ENCODE measurements at regions not wholly inside any gene's neighbourhood (a gene's known extent, or its start where the extent isn't known, plus 50 kb on each side); places are given as distances from the start of the nearest gene placed in this dataset.

DNA sequence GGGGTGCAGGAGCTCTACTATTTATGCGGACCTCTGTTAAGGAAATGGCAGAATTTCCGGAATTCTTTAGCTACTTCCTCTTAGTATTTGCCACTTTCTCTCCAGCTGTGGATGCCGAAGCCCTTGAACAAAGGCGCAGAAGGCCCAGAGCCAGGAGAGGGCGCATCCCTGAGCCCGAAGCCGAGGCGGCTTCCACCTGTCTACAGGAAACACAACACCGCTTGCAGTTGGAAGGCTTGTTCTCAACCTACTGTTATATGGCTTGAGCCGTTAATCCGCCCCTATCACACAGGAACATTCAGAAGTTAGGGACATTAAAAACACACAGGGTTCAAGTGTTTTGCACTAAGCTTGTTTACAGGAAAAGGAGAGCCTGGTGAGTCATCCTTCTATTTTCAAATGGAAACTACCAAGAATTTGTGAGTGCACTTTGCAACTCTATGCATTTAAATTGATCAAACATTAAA is 417.1 kb downstream of the BCKDHB start:
- TF ChIP-seq, protein P1, sequence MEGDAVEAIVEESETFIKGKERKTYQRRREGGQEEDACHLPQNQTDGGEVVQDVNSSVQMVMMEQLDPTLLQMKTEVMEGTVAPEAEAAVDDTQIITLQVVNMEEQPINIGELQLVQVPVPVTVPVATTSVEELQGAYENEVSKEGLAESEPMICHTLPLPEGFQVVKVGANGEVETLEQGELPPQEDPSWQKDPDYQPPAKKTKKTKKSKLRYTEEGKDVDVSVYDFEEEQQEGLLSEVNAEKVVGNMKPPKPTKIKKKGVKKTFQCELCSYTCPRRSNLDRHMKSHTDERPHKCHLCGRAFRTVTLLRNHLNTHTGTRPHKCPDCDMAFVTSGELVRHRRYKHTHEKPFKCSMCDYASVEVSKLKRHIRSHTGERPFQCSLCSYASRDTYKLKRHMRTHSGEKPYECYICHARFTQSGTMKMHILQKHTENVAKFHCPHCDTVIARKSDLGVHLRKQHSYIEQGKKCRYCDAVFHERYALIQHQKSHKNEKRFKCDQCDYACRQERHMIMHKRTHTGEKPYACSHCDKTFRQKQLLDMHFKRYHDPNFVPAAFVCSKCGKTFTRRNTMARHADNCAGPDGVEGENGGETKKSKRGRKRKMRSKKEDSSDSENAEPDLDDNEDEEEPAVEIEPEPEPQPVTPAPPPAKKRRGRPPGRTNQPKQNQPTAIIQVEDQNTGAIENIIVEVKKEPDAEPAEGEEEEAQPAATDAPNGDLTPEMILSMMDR (conservative IDR thresholded peaks at IDR 0.05 in 1 of 2, IDR thresholded peaks at IDR 0.05 in 1 of 2; ENCODE audit: extremely low read depth in 1 of 2, insufficient read depth in 1 of 2, low read depth in 1 of 2, low read length in 2 of 2): no peak
- TF ChIP-seq EZH2 (IDR thresholded peaks at IDR 0.05; ENCODE audit: borderline replicate concordance, low read length): no peak
